ENCODE measurements at regions not wholly inside any gene's neighbourhood (a gene's known extent, or its start where the extent isn't known, plus 50 kb on each side); places are given as distances from the start of the nearest gene placed in this dataset.

DNA sequence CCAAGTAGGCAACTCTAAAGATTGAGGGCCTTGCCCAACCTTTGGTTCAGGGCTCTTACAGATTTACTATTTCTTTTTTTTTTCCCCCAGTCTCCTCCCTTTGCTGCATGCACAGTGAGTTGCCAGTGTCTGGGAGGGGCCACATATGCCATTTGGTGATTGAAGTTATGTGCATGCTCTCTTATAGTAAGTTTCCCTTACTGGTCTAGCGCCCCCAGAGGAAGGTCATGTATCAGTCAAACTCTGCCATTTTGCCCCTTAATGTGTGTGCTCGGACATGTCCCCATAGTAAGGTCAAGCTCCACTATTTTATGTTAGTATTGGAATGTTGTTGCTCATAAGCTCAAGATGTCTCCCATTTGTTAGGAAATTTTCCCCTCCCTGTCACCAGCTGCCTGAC is 1138.0 kb upstream of the SLC10A2 start:
- DNase-seq (ENCODE audit: low spot score) (no peak), ATAC-seq (ENCODE audit: low FRiP score) (no peak)
- TF ChIP-seq, protein P1, sequence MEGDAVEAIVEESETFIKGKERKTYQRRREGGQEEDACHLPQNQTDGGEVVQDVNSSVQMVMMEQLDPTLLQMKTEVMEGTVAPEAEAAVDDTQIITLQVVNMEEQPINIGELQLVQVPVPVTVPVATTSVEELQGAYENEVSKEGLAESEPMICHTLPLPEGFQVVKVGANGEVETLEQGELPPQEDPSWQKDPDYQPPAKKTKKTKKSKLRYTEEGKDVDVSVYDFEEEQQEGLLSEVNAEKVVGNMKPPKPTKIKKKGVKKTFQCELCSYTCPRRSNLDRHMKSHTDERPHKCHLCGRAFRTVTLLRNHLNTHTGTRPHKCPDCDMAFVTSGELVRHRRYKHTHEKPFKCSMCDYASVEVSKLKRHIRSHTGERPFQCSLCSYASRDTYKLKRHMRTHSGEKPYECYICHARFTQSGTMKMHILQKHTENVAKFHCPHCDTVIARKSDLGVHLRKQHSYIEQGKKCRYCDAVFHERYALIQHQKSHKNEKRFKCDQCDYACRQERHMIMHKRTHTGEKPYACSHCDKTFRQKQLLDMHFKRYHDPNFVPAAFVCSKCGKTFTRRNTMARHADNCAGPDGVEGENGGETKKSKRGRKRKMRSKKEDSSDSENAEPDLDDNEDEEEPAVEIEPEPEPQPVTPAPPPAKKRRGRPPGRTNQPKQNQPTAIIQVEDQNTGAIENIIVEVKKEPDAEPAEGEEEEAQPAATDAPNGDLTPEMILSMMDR (IDR thresholded peaks at IDR 0.05): no peak

GRCh38 chr13:104198801-104199200 is 1132.6 kb upstream of the SLC10A2 start:
- TF ChIP-seq, protein P1 (IDR thresholded peaks at IDR 0.05): no peak
- DNase-seq (ENCODE audit: low spot score) (no peak), ATAC-seq (ENCODE audit: low FRiP score) (no peak)

DNA sequence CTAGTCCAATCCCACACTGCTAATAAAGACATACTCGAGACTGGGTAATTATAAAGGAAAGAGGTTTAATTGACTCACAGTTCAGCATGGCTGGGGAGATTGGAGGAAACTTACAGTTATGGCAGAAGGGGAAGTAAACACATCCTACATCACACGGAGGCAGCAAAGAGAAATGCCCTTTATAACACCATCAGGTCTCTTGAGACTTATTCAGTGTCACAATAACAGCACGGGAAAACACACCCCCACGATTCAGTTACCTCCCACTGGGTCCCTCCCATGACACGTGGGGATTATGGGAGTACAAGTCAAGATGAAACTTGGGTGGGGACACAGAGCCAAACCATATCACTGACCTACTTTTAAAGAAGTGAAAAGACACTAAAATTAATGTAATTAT is 1130.4 kb upstream of the SLC10A2 start:
- TF ChIP-seq, protein P1 (IDR thresholded peaks at IDR 0.05): no peak
- ATAC-seq (ENCODE audit: low FRiP score): no peak
- DNase-seq (ENCODE audit: low spot score): no peak

- TF ChIP-seq, protein P1 (IDR thresholded peaks at IDR 0.05): no peak
These were observed 1115.5 kb upstream of the SLC10A2 start for GRCh38 chr13:104181526-104182231.

GRCh38 chr13:104170980-104171555 is 1104.9 kb upstream of the SLC10A2 start:
- TF ChIP-seq, protein P1 (IDR thresholded peaks at IDR 0.05): no peak
- DNase-seq (ENCODE audit: low spot score) (no peak), ATAC-seq (ENCODE audit: low FRiP score) (no peak)

More at GRCh38 chr13:104181526-104182231, 1115.5 kb upstream of the SLC10A2 start:
- no peak for DNase-seq (ENCODE audit: low spot score)
- ATAC-seq (ENCODE audit: low FRiP score): no peak

- TF ChIP-seq, protein P1 (IDR thresholded peaks at IDR 0.05): no peak
- DNase-seq (ENCODE audit: low spot score): no peak
- no peak for ATAC-seq (ENCODE audit: low FRiP score)
These were observed 1097.8 kb upstream of the SLC10A2 start for GRCh38 chr13:104163866-104164630.

All from omental fat pad (tissue), 3 donors.